Hepatocyte (in vitro differentiated cells): ENCODE measurements at regions not wholly inside any gene's neighbourhood (a gene's known extent, or its start where the extent isn't known, plus 50 kb on each side); places are given as distances from the start of the nearest gene placed in this dataset.

Experiments used
- DNase-seq: peaks from one replicate; pipeline ENCODE4 v3.0.0-alpha.2; 2016; ENCODE audit warnings: low spot score
- H2AFZ ChIP-seq: fragments of 200-600 bp; sonication (generic); 2 replicates; pipeline ENCODE4 v1.6.0; 2016; ENCODE audit warnings: antibody characterized with exemption, mild to moderate bottlenecking
- H3K27ac ChIP-seq: fragments of 200-600 bp; sonication (generic); 2 replicates; pipeline ENCODE4 v1.5.1; 2016; ENCODE audit warnings: mild to moderate bottlenecking
- H3K27me3 ChIP-seq: fragments of 200-600 bp; sonication (generic); 2 replicates; pipeline ENCODE4 v1.6.1; 2016
- H3K36me3 ChIP-seq: fragments of 200-600 bp; sonication (generic); replicated peaks from 2 replicates; pipeline ENCODE4 v1.5.1; 2016; ENCODE audit warnings: low read depth; ENCODE audit not compliant: insufficient read depth
- H3K4me1 ChIP-seq: fragments of 200-600 bp; sonication (generic); 2 replicates; pipeline ENCODE4 v1.5.1; 2016; ENCODE audit warnings: mild to moderate bottlenecking, moderate library complexity; ENCODE audit not compliant: insufficient read depth
- H3K4me2 ChIP-seq: fragments of 200-600 bp; sonication (generic); 2 replicates; pipeline ENCODE4 v1.6.0; 2016
- H3K4me3 ChIP-seq: fragments of 200-600 bp; sonication (generic); 2 replicates; pipeline ENCODE4 v1.5.1; 2016; ENCODE audit warnings: mild to moderate bottlenecking
- H3K79me2 ChIP-seq: fragments of 200-600 bp; sonication (generic); 2 replicates; pipeline ENCODE4 v1.6.0; 2017; ENCODE audit warnings: mild to moderate bottlenecking
- H3K9me2 ChIP-seq: fragments of 200-600 bp; sonication (generic); replicated peaks from 2 replicates; pipeline ENCODE4 v1.6.0; 2017; ENCODE audit warnings: mild to moderate bottlenecking; ENCODE audit not compliant: insufficient read depth
- H3K9me3 ChIP-seq: fragments of 200-600 bp; sonication (generic); 2 replicates; pipeline ENCODE4 v1.5.1; 2016; ENCODE audit warnings: low read depth, mild to moderate bottlenecking
- H4K20me1 ChIP-seq: fragments of 200-600 bp; sonication (generic); 2 replicates; pipeline ENCODE4 v1.6.0; 2016; ENCODE audit warnings: mild to moderate bottlenecking; ENCODE audit not compliant: insufficient read depth, poor library complexity, severe bottlenecking
- CTCF ChIP-seq: fragments of 200-600 bp; sonication (generic); IDR thresholded peaks from 2 replicates; pipeline ENCODE4 v1.5.1; 2016; ENCODE audit warnings: antibody characterized with exemption, mild to moderate bottlenecking; ENCODE audit not compliant: poor library complexity
- EZH2 ChIP-seq: fragments of 200-600 bp; sonication (generic); IDR thresholded peaks from 2 replicates; pipeline ENCODE4 v1.6.1; 2016; ENCODE audit warnings: antibody characterized with exemption, mild to moderate bottlenecking, borderline replicate concordance
- EZH2phosphoT487 ChIP-seq: fragments of 200-600 bp; sonication (generic); IDR thresholded peaks from one replicate; pipeline ENCODE4 v1.6.1; 2018; ENCODE audit warnings: antibody characterized with exemption, mild to moderate bottlenecking, low read depth, moderate library complexity; ENCODE audit not compliant: unreplicated experiment, severe bottlenecking
- WGBS: methylation state at CpG from one replicate; pipeline ENCODE4 v1.1.6; 2016; ENCODE audit warnings: low lambda C conversion rate; ENCODE audit errors: missing lambda C conversion rate; 5-methylcytosine and 5-hydroxymethylcytosine counted together

- Histone ChIP-seq H3K27ac (no peak overlapping the region), H3K79me2 (no peaks in the 10 kb centered on the region), H3K9me3 (no peaks in the 10 kb centered on the region), H4K20me1 (no peaks in the 10 kb centered on the region), H3K4me2 (no peak overlapping the region), H2AFZ (no peak overlapping the region), H3K27me3 (no peaks in the 10 kb centered on the region), H3K4me1 (no peaks in the 10 kb centered on the region), H3K9me2 (no peaks in the 10 kb centered on the region), H3K4me3 (no peak overlapping the region), H3K36me3 (no peaks in the 10 kb centered on the region)
- DNase-seq = no peak
- no peak for TF ChIP-seq EZH2phosphoT487
- TF ChIP-seq CTCF = no peak
- TF ChIP-seq EZH2 = no peak
- WGBS = 86% methylated on average over 1 of the region's 1 CpG
Observed at GRCh38 chr13:31674051-31674450, 65.3 kb upstream of the RXFP2 start.

DNA sequence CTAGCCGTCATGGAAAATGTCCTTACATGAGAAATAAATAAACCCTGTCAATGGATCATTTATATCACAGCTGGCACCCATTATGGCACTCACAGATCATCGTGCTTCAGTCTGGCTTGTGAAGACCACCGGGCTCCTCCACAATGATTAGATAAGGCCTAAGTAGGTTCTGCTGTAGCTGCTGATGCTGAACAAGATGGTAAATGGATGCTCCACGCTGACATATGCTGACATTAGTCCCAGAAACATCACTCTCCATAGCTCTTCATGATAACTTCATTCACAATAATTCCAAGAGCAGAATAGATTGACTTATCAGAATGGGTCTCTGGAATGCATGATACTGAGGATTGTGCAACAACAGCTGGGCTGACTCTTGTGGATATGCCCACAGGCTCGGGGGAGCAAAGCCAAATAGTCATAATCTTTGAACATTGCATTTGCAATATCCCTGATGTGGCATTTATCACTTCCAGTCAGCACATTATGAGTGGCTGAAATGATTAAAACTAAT lies 63.8 kb upstream of the RXFP2 start:
- H3K27ac ChIP-seq = no peak overlapping the region
- H3K36me3 ChIP-seq = no peaks in the 10 kb centered on the region
- H2AFZ ChIP-seq = no peak overlapping the region
- TF ChIP-seq EZH2phosphoT487 = no peak
- TF ChIP-seq CTCF = no peak
- TF ChIP-seq EZH2 = no peak
- H3K79me2 ChIP-seq = no peaks in the 10 kb centered on the region
- DNase-seq = no peak
- no peaks in the 10 kb centered on the region for H4K20me1 ChIP-seq
- H3K4me2 ChIP-seq = no peak overlapping the region
- H3K4me1 ChIP-seq = no peaks in the 10 kb centered on the region
- H3K9me3 ChIP-seq = no peaks in the 10 kb centered on the region
- WGBS = 64% methylated on average over 5 of the region's 5 CpGs
- no peak overlapping the region for H3K4me3 ChIP-seq
- H3K27me3 ChIP-seq = no peaks in the 10 kb centered on the region
- H3K9me2 ChIP-seq = no peaks in the 10 kb centered on the region

- Histone ChIP-seq H3K9me2 (no peaks in the 10 kb centered on the region), H2AFZ (no peak overlapping the region), H3K4me3 (no peak overlapping the region), H3K36me3 (no peaks in the 10 kb centered on the region), H3K79me2 (no peaks in the 10 kb centered on the region), H3K9me3 (no peaks in the 10 kb centered on the region), H3K4me1 (no peaks in the 10 kb centered on the region), H3K27ac (no peak overlapping the region), H4K20me1 (no peaks in the 10 kb centered on the region), H3K4me2 (no peak overlapping the region), H3K27me3 (no peaks in the 10 kb centered on the region)
- WGBS = 86% methylated on average over 2 of the region's 2 CpGs
- TF ChIP-seq EZH2 = no peak
- no peak for TF ChIP-seq EZH2phosphoT487
- no peak for TF ChIP-seq CTCF
- DNase-seq = no peak
Observed at GRCh38 chr13:31681133-31681532, 58.2 kb upstream of the RXFP2 start.

DNA sequence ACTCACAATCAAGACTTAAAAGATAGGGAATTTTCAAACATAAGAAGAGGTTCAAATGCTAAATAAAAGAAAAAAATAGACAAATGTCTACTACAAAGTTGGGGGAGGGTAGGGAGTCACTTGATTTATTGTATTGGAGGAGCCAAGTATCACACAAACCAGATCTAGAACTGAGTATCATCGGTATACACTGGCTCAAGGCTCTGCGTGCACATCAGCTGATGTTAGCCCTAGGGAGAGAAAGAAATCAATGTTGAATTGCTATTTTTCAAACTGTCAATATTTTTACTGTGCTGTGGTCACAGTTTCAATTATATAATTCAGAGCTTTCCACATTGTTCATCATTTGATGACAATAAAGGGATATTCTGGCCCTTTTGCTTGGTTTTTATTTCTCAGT lies 54.9 kb upstream of the RXFP2 start:
- 84% methylated on average over 2 of the region's 2 CpGs for WGBS
- no peak overlapping the region for H3K27ac ChIP-seq
- no peak for DNase-seq
- H3K9me2 ChIP-seq = no peaks in the 10 kb centered on the region
- no peaks in the 10 kb centered on the region for H4K20me1 ChIP-seq
- H3K4me2 ChIP-seq = no peak overlapping the region
- H3K36me3 ChIP-seq = no peaks in the 10 kb centered on the region
- no peaks in the 10 kb centered on the region for H3K79me2 ChIP-seq
- H3K27me3 ChIP-seq = no peaks in the 10 kb centered on the region
- no peak for TF ChIP-seq EZH2
- no peak for TF ChIP-seq EZH2phosphoT487
- no peak for TF ChIP-seq CTCF
- H3K4me1 ChIP-seq = no peaks in the 10 kb centered on the region
- no peak overlapping the region for H3K4me3 ChIP-seq
- no peaks in the 10 kb centered on the region for H3K9me3 ChIP-seq
- H2AFZ ChIP-seq = no peak overlapping the region
